SK-N-SH (cell line): ENCODE measurements at regions not wholly inside any gene's neighbourhood (a gene's known extent, or its start where the extent isn't known, plus 50 kb on each side); places are given as distances from the start of the nearest gene placed in this dataset.

Experiments
- CTCF ChIA-PET: fragments of 300-600, 350-600 bp; formaldehyde crosslinking; extraction: SDS; loops from one replicate; lab custom pipeline; 2021; lab: Yijun Ruan, JAX
- POLR2A ChIA-PET: fragments of 350-600 bp; sonication (Branson Sonifier 250); formaldehyde crosslinking; extraction: SDS; loops from one replicate; lab custom pipeline; 2020; ENCODE audit warnings: antibody characterized with exemption, inconsistent platforms; lab: Yijun Ruan, JAX
- DNase-seq: peaks from one replicate; pipeline ENCODE4 v3.0.0; 2012
- H2AFZ ChIP-seq: fragments of 200-600 bp; sonication (generic); 2 replicates; pipeline ENCODE4 v1.8.1; 2016; ENCODE audit warnings: antibody characterized with exemption, mild to moderate bottlenecking, low read depth
- H3F3A ChIP-seq: fragments of 200-600 bp; sonication (generic); replicated peaks from 2 replicates; pipeline ENCODE3; 2016; ENCODE audit warnings: antibody characterized with exemption, mild to moderate bottlenecking; ENCODE audit not compliant: insufficient read depth
- H3K27ac ChIP-seq, 2 experiments: fragments of 200-500 bp in 1 of 2; fragments of 200-600 bp in 1 of 2; sonication (Bioruptor generic) in 1 of 2; sonication (generic), shearing (Covaris generic) in 1 of 2; 2 replicates each; pipeline versions ENCODE4 v1.5.1 to v1.6.1; 2014 to 2016; ENCODE audit warnings: low read depth in 2 of 2, inconsistent platforms in 1 of 2, low read length in 1 of 2, mild to moderate bottlenecking in 1 of 2, mixed read lengths in 1 of 2
- H3K27me3 ChIP-seq: fragments of 200-600 bp; sonication (generic), shearing (Covaris generic); 2 replicates; pipeline ENCODE4 v1.6.1; 2016; ENCODE audit warnings: mixed run types; ENCODE audit not compliant: insufficient read depth
- H3K36me3 ChIP-seq, 2 experiments: fragments of 200-500 bp in 1 of 2; fragments of 200-600 bp in 1 of 2; sonication (Bioruptor generic) in 1 of 2; sonication (generic) in 1 of 2; replicated peaks in 1 of 2; 2 replicates each; pipeline versions ENCODE3 to v1.5.1; 2014 to 2016; ENCODE audit warnings: low read length in 1 of 2, mild to moderate bottlenecking in 1 of 2; ENCODE audit not compliant: insufficient read depth in 2 of 2, control insufficient read depth in 1 of 2
- H3K4me1 ChIP-seq, 2 experiments: fragments of 200-500 bp in 1 of 2; fragments of 200-600 bp in 1 of 2; sonication (Bioruptor generic) in 1 of 2; sonication (generic), shearing (Covaris generic) in 1 of 2; 2 replicates each; pipeline versions ENCODE4 v1.5.1 to v1.6.1; 2014 to 2016; ENCODE audit warnings: low read depth in 1 of 2, low read length in 1 of 2, mixed run types in 1 of 2; ENCODE audit not compliant: insufficient read depth in 2 of 2, control insufficient read depth in 1 of 2
- H3K4me2 ChIP-seq: fragments of 200-600 bp; sonication (generic), shearing (Covaris generic); 2 replicates; pipeline ENCODE4 v1.6.1; 2017; ENCODE audit warnings: mixed run types
- H3K4me3 ChIP-seq, 2 experiments: fragments of 200-500 bp in 1 of 2; fragments of 200-600 bp in 1 of 2; sonication (Bioruptor generic) in 1 of 2; sonication (generic), shearing (Covaris generic) in 1 of 2; 2 replicates each; pipeline versions ENCODE4 v1.5.1 to v1.8.1; 2014 to 2016; ENCODE audit warnings: low read depth in 2 of 2, inconsistent platforms in 1 of 2, low read length in 1 of 2, mild to moderate bottlenecking in 1 of 2, mixed read lengths in 1 of 2, moderate library complexity in 1 of 2
- H3K79me2 ChIP-seq: fragments of 200-600 bp; sonication (generic); 2 replicates; pipeline ENCODE4 v1.8.1; 2017; ENCODE audit warnings: mild to moderate bottlenecking; ENCODE audit not compliant: insufficient read depth
- H3K9ac ChIP-seq: fragments of 200-600 bp; sonication (generic); 2 replicates; pipeline ENCODE4 v1.6.1; 2017; ENCODE audit warnings: mixed run types
- H3K9me2 ChIP-seq: fragments of 200-600 bp; sonication (generic); 2 replicates; pipeline ENCODE4 v1.6.1; 2017; ENCODE audit warnings: mixed run types
- H3K9me3 ChIP-seq: fragments of 200-600 bp; sonication (generic); 2 replicates; pipeline ENCODE4 v1.6.1; 2017; ENCODE audit warnings: mixed run types, mild to moderate bottlenecking, moderate library complexity
- H4K20me1 ChIP-seq: fragments of 200-600 bp; sonication (generic); 2 replicates; pipeline ENCODE4 v1.6.1; 2017; ENCODE audit warnings: mild to moderate bottlenecking, mixed run types; ENCODE audit not compliant: insufficient read depth
- ELF1 ChIP-seq: IDR thresholded peaks from 2 replicates; pipeline ENCODE4 v1.4.0; 2012
- FOXM1 ChIP-seq: IDR thresholded peaks from 2 replicates; pipeline ENCODE4 v1.4.0; 2012; ENCODE audit warnings: low read depth, mild to moderate bottlenecking
- GATA2 ChIP-seq: sonication (generic); formaldehyde crosslinking; IDR thresholded peaks from 2 replicates; pipeline ENCODE4 v1.5.0; 2020; ENCODE audit warnings: mild to moderate bottlenecking, missing genetic modification reagents
- JUND ChIP-seq: IDR thresholded peaks from 2 replicates; pipeline ENCODE4 v1.4.0; 2012
- MXI1 ChIP-seq: IDR thresholded peaks from 2 replicates; pipeline ENCODE4 v1.6.1; 2012; ENCODE audit warnings: mild to moderate bottlenecking, low read depth, low read length, improper control_type of control experiment
- NFIC ChIP-seq: IDR thresholded peaks from 2 replicates; pipeline ENCODE4 v1.4.0; 2012; ENCODE audit warnings: borderline replicate concordance
- NRF1 ChIP-seq: IDR thresholded peaks from 2 replicates; pipeline ENCODE4 v1.6.1; 2012; ENCODE audit warnings: low read depth, mild to moderate bottlenecking, low read length
- PBX3 ChIP-seq: IDR thresholded peaks from 2 replicates; pipeline ENCODE4; 2012
- RCOR1 ChIP-seq: fragments of 150-350 bp; IDR thresholded peaks from 2 replicates; pipeline ENCODE4 v1.6.1; 2017; ENCODE audit warnings: antibody characterized with exemption, low read length
- RFX5 ChIP-seq: IDR thresholded peaks from 2 replicates; pipeline ENCODE4 v1.6.1; 2012; ENCODE audit warnings: mild to moderate bottlenecking, improper control_type of control experiment, low read length
- RXRA ChIP-seq: IDR thresholded peaks from 2 replicates; pipeline ENCODE4 v1.4.0; 2012; ENCODE audit warnings: low read depth, mild to moderate bottlenecking, borderline replicate concordance
- TAF1 ChIP-seq: IDR thresholded peaks from 2 replicates; pipeline ENCODE4 v1.6.1; 2012; ENCODE audit warnings: low read depth, mild to moderate bottlenecking, low read length, moderate library complexity, borderline replicate concordance
- YY1 ChIP-seq: IDR thresholded peaks from 2 replicates; pipeline ENCODE4 v1.4.0; 2012; ENCODE audit warnings: low read depth, mild to moderate bottlenecking
- ZBTB33 ChIP-seq: IDR thresholded peaks from 2 replicates; pipeline ENCODE4 v1.4.0; 2012; ENCODE audit warnings: low read depth, borderline replicate concordance
- WGBS: methylation state at CpG from one replicate; pipeline ENCODE4 v1.1.6; 2017; ENCODE audit warnings: low lambda C conversion rate; 5-methylcytosine and 5-hydroxymethylcytosine counted together
- TF ChIP-seq, protein P1 (sequence below): fragments of 150-350 bp; IDR thresholded peaks from 2 replicates; pipeline ENCODE4 v1.6.1; 2016; ENCODE audit warnings: mild to moderate bottlenecking, low read depth, low read length
- TF ChIP-seq, protein P2 (sequence below): IDR thresholded peaks from 2 replicates; pipeline ENCODE4 v1.4.0; 2012; ENCODE audit warnings: low read depth, borderline replicate concordance

DNA sequence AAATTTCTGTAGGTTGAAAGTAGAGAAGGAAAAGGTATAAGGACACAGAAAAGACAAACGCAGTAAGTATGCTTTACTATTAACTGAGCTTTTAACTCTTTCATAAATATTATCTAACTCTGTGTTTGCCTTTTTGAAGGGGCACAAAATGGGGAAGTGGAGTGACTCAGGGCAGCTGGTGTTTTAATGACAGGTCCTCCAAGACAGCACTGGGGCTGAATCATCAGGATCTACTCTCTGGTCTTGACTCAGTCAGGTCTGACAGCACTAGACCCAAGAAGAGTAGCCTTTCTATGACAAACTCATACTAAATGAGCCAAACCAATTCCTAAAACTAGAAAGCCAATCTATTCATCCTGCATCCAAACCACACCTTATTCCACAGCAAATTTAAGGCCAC is 102.2 kb downstream of the APTX start (continued):
- TF ChIP-seq, protein P1, sequence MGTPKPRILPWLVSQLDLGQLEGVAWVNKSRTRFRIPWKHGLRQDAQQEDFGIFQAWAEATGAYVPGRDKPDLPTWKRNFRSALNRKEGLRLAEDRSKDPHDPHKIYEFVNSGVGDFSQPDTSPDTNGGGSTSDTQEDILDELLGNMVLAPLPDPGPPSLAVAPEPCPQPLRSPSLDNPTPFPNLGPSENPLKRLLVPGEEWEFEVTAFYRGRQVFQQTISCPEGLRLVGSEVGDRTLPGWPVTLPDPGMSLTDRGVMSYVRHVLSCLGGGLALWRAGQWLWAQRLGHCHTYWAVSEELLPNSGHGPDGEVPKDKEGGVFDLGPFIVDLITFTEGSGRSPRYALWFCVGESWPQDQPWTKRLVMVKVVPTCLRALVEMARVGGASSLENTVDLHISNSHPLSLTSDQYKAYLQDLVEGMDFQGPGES: no peak
- TF ChIP-seq JUND: no peak

DNA sequence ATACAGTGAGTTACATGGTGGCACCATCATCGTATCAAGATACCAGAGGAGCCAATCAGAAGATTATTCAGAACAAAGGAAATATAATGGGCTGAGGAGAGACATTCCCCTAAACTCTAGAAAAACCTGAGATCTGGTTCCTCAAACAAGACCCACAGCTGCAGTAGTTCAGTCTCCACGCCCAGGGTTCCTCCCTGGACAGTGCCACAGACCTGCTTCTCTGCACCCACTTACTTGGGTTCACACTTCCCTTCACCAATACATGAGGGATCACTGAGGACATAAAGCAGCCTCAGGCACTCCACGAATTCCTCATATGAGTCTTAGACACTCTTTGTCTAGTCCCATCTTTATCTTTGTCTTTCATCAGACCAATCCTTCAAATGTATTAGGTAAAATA is 101.7 kb downstream of the APTX start:
- POLR2A ChIA-PET: no interaction called here

GRCh38 chr9:32906213-32906612 is 95.2 kb downstream of the APTX start:
- 57% methylated on average over 7 of the region's 7 CpGs for WGBS
- Histone ChIP-seq H3K27ac (no peak overlapping the region), H3K9ac (no peak overlapping the region), H2AFZ (no peak overlapping the region), H3F3A (no peaks in the 10 kb centered on the region), H3K9me2 (no peaks in the 10 kb centered on the region), H3K4me2 (no peak overlapping the region), H3K4me3 (no peak overlapping the region), H3K4me1 (no peaks in the 10 kb centered on the region), H3K79me2 (no peaks in the 10 kb centered on the region), H3K27me3 (no peaks in the 10 kb centered on the region), H4K20me1 (no peaks in the 10 kb centered on the region), H3K9me3 (no peaks in the 10 kb centered on the region), H3K36me3 (no peaks in the 10 kb centered on the region)
- no peak for DNase-seq
- ChIA-PET POLR2A (no interaction called here), CTCF (no interaction called here)
- TF ChIP-seq YY1: no peak
- no peak for TF ChIP-seq GATA2 (CRISPR knock-in tag)
- no peak for TF ChIP-seq ELF1
- no peak for TF ChIP-seq FOXM1
- no peak for TF ChIP-seq TAF1
- TF ChIP-seq RCOR1: no peak
- TF ChIP-seq RXRA: no peak
- no peak for TF ChIP-seq NFIC
- TF ChIP-seq ZBTB33: no peak
- TF ChIP-seq, protein P1: no peak
- TF ChIP-seq PBX3: no peak
- TF ChIP-seq NRF1: no peak
- TF ChIP-seq, protein P2, sequence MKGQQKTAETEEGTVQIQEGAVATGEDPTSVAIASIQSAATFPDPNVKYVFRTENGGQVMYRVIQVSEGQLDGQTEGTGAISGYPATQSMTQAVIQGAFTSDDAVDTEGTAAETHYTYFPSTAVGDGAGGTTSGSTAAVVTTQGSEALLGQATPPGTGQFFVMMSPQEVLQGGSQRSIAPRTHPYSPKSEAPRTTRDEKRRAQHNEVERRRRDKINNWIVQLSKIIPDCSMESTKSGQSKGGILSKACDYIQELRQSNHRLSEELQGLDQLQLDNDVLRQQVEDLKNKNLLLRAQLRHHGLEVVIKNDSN: no peak
- no peak for TF ChIP-seq RFX5

More for the DNA sequence above, 101.7 kb downstream of the APTX start:
- no peaks in the 10 kb centered on the region for H3K4me1 ChIP-seq
- CTCF ChIA-PET: interaction anchor here (0.8 to 1.3 kb wide), 2 partner anchors 8 to 69 kb away, joined by 3 read pairs; no protein-coding TSS in a partner anchor
- no peaks in the 10 kb centered on the region for H3K36me3 ChIP-seq
- H2AFZ ChIP-seq: no peak overlapping the region
- H4K20me1 ChIP-seq: no peaks in the 10 kb centered on the region
- H3K9ac ChIP-seq: no peak overlapping the region
- H3K27ac ChIP-seq: no peak overlapping the region
- no peak for TF ChIP-seq NRF1
- TF ChIP-seq JUND: no peak
- TF ChIP-seq, protein P2: no peak
- TF ChIP-seq YY1: no peak
- TF ChIP-seq ELF1: no peak
- TF ChIP-seq, protein P1: no peak
- no peak for TF ChIP-seq MXI1
- TF ChIP-seq, all 33 proteins: peak for 0
- Histone ChIP-seq H3K79me2 (no peaks in the 10 kb centered on the region), H3K4me3 (no peak overlapping the region), H3K4me2 (no peak overlapping the region), H3K9me3 (no peaks in the 10 kb centered on the region), H3K9me2 (no peaks in the 10 kb centered on the region), H3F3A (no peaks in the 10 kb centered on the region), H3K27me3 (no peaks in the 10 kb centered on the region)
- WGBS: 36% methylated on average over 3 of the region's 3 CpGs
- DNase-seq: no peak
